Non-pigmented ciliary epithelial cell (primary cell): ENCODE measurements at regions not wholly inside any gene's neighbourhood (a gene's known extent, or its start where the extent isn't known, plus 50 kb on each side); places are given as distances from the start of the nearest gene placed in this dataset.

ENCODE experiments used
- DNase-seq: peaks from one replicate; pipeline ENCODE4 v3.0.0-alpha.2; 2010; ENCODE audit warnings: low read depth

DNA sequence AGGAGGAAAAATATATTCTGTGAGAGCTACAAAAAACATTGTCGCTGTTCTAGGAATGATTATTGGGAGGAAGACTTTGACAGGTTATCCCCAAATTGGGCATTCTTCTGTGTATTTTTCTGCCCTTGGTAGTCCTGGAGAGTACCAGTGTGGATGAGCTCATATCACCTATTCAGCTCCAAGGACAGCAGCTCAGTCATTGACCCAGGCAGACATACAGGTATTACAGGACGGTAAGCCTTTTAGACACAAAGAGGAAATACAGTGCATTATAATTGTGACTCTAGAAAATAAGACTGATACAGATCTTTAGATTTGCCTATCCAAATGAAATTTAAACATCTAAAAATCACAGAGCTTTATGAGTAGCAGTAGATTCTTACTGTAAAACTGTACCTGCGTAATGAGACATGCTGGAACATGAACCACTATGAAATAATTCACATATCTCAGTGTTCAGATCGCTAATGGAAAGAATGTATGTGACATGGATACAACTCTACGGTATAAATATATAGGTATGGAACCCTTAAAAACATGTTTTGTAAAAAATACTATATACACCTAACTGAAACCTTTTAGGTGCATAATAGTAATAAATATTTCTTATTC lies 56.0 kb downstream of the PLK2 start:
- no peak for DNase-seq

DNA sequence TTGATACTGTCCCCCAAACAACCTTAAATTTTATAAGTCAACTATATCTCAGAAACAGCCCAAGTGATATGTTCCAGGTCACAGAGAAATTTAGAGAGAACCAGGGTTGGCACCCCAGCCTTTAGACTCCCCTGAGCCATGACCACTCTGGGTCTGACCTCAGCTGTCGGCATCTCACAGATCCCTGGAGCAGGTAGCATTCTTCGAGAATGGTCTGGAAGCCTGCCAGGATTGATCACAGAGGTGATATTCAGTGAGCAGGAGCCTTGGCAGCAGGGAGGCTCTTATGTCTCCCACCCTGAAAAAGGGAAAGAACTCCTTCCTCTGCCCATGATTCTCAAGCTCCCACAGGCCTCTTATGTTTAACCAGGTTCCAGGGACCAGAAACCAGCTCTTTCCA lies 58.2 kb downstream of the PLK2 start:
- DNase-seq = no peak

DNA sequence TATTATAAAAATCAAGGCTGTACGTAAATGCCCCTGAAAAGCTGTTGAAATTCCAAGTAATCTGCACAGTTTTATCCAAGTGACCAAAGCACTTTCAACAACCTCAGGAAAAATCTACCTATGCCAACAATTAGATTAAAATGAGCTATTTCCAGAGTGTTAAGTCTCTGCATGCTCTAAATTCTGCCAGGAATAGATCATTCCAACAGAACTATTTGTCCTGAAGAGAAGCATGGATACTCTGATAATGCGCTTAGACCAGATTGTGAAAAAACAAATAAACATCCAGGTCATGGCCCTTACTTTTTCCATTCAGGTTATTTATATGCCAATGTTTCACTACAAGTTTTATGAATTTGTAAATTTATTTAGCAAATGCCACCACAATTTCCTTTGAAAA lies 59.1 kb downstream of the PLK2 start:
- no peak for DNase-seq

DNA sequence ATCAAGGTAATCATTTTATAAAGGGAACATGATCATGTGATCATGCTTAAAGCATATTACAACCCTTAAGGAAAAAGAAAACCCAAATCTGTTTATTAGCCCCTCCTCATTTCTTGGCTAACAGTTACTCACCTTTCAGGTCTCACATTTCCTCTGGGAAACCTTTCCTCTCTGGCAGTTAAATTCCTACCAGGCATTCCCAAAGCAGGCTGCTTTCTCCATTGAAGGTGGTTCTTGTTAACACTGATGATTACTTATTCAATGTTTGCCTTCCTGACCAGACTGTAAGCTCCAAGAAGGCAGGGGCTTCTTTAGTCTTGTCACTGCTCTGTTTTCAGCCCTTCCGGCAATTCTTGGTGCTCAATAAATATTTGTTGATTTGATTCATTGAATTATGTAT lies 59.9 kb downstream of the PLK2 start:
- no peak for DNase-seq

DNA sequence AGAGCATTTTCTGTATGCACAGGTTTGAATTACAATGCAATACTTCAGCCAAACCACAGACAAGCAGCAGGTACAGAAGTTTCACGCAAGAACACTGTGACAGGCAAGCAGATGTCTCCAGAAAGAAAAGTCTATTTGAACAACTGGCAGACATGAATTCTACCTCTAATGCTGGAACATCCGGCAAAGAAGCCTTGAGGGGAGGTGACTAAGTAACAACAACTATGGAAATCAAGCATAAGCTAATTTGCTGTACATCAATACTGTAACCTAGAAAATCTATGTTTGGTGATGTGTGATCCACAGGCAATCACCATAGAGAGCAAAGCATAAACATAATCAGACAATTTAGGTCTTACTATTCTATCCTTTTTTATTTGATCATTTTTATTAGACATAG lies 65.5 kb downstream of the PLK2 start:
- no peak for DNase-seq

DNA sequence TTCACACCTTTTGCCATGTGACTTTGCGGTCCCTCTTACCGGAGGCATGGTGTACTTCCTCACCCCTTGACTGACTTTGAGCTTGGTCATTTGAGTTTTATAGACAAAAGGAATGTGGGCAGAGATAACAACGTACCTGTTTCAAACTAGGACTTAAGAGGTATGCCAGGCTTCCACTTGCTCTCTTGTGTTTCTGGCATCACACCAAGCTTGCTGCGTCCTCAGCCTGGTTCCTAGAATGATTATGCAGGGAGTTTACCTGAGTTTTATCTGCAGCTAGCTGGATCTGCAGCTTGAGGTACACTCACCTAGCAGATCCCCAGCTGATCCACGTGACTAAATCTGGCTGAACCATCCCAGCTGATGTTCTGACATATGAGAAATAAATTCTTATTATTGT lies 66.2 kb downstream of the PLK2 start:
- no peak for DNase-seq

DNA sequence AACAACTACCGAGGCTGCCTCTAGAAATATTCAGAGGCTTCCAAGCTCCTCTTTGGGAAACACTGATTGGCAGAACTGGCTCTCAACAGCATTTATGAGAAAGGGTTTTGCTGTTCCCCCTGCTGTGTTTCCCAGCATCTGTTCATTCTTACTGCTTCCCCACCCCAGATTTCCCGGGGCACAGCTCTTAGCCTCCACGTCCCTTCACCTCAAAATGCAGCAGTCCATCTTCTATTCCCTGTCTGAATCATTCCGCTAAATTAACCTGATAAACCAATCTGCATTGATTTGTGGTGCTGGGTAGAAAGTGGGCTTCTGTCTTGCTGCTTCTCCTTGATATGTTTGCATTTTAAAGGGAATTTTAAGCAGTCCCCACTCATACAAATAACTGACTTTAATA lies 67.4 kb downstream of the PLK2 start:
- no peak for DNase-seq

DNA sequence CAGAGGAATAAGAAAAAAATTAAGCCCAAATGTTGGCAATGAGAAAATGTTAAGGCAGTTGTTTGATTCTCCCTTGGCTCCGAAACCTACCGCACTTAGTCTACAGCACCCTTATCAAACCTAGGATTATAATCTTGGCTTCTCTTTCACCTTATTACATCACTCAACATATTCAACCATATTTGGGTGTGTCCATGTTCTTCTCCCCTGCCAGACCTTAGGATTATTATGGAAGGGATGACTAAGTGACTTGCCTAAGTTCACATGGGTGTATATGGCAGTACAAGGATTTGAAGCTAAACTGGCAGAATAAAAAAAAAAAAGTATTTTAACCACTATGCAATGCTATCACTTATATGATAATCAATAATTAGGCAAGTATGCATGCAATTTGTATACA lies 76.4 kb downstream of the PLK2 start:
- no peak for DNase-seq

DNA sequence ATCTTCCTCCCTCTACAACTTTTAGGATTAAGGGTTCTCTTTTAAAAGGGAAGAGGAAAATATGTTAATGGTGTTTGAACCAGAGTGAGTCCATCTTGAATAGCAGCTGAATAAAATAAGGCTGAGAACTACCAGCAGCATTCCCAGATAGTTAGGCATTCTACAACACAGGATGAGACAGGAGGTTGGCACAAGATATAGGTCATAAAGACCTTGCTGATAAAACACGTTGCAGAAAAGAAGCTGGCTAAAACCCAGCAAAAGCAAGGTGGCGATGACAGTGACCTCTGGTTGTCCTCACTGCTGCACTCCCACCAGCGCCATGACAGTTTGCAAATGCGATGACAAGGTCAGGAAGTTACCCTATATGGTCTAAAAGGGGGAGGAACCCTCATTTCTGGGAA lies 77.8 kb downstream of the PLK2 start:
- no peak for DNase-seq

DNA sequence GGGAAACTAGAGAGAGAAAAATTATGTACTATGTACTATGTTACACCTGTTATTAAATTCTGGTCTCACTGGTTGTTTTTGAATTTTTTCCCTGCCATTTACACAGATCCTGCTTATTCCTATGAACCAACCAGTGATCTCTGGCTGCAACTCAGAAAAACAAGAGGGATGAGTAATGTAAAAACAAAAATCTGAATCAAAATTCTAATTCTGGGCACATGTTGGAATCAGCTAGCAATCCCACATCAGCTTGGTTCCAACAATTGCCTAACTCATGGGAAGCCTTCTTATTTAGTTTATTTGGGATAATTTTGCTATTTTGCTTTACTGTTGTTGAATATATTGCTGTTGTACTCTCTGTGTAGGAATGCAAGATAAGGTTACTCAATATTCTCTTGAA lies 78.3 kb downstream of the PLK2 start:
- DNase-seq = no peak

DNA sequence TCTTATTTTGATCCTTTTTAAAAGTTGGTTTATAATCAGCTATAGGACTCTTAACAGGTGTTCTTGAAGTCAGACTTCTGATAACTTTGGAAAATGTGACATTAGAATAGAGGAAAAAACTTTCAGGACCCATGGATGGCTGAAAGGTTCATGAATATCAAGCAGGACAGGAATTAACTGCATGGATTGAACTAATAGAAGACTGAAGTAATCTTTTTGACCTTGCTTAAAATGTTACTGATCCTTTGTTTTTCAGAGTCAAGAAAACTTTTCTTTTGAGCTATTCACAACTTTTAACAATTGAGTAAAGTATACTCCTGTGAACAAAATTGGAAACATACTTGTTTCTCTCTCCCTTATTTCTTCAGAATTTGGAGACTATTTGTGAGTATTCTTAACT lies 79.2 kb downstream of the PLK2 start:
- DNase-seq = no peak

DNA sequence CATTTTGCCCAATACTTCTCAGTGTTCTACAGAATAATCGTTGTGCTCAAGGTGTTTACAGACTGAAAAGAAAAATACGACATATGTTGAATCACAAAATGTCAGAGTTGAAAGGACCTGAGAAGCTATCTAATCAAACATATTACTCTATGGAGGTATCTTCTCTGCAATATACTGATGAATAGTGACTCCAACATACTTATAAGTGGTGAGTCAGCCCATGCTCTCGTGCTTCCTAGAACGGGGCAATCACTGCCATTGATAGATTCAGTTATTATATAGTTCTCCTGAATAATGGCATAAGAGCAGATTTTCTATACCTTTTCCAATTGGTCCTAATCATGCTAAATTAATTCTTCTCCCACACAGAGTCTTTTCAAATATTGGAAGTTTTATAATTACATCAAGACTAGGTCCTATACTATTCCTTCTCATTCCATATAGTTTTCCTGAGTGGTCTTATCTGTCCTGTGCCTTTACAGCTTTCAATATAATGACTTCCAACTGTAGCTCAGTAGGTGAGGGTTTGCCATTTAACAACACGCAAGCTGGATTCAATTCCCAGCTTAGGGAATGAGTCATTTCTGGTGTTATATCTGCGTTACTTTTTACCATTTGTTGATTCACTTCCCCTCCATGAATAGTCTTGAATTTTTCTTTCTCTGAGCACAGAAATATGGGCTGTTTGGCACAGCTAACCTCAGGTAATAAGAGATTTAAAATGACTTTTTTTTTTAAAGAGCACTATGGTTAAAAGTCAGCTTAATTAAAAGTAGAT lies 81.1 kb downstream of the PLK2 start:
- no peak for DNase-seq

DNA sequence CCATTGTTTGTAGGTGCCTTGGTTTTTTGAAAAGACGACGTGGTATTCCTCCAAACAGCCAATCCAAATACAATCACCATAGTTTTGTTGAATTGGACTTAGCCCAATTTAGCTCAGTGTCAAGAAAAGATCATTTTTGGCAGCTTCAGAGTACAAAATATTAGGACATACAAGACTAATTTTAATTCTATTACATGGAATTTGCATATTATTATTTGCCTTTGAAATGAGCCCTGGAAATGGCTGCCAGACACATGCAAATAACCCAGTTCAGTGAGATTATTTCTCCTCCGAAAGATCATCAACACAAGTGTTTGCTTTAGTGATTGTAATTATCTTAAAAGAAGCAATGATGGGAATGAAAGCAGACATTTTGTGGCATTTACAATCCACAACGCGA lies 89.3 kb downstream of the PLK2 start:
- no peak for DNase-seq

DNA sequence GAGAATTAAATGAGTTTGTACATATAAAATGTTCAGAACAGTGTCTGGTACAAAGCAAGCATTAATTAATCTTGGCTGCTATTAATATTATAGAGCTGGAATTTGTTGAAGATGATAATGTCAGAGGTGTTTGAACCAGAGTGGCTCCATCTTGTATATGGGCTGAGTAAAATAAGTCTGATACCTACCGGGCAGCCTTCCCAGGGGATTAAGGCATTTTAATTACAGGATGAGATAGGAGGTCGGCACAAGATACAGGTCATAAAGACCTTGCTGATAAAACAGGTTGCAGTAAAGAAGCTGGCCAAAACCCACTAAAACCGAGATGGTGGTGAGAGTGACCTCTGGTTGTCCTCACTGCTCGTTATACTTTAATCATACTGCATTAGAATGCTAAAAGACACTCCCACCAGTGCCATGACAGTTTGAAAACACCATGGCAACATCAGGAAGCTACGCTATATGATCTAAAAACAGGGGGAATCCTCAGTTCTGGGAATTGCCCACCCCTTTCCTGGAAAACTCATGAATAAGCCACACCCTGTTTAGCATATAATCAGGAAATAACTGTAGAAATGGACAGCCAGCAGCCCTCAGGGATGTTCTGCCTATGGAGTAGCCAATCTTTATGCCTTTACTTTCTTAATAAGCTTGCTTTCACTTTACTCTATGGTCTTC lies 90.2 kb downstream of the PLK2 start:
- no peak for DNase-seq

DNA sequence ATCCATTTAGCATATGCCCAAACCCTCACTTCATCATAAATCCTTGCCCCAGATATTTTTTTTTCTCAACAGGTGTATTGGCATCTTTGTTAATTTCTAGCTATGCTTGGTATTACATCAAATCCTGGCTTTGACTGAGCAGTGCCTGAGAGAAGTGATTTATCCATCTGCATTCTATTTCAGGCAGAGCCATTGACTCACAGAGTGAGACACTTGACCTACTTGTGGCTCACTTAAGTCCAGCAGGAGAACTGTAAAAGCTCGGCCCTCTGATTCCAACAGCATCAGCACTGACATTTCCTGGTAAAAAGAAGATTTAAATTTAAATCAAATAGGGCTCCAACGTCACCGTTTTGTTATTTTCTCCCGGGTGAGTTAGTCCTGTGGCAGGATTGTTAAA lies 93.4 kb downstream of the PLK2 start:
- no peak for DNase-seq

DNA sequence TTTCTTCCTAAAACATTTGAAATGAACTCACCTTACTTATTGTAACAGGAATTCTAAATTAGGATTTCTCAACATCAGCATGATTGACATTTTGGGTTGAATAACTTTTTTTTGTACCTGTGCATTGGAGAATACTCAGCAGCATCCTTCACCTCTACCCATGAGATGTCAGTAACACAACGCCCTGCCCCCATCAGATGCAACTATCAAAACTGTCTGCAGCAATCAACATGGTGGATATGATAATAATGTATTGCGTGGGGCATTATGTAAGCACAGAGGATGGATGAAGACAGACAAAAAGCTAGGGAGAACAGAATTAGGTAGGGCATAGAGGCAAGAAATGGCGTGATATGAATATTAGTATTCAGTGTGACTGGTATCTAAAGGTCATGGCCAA lies 94.1 kb downstream of the PLK2 start:
- DNase-seq = no peak

DNA sequence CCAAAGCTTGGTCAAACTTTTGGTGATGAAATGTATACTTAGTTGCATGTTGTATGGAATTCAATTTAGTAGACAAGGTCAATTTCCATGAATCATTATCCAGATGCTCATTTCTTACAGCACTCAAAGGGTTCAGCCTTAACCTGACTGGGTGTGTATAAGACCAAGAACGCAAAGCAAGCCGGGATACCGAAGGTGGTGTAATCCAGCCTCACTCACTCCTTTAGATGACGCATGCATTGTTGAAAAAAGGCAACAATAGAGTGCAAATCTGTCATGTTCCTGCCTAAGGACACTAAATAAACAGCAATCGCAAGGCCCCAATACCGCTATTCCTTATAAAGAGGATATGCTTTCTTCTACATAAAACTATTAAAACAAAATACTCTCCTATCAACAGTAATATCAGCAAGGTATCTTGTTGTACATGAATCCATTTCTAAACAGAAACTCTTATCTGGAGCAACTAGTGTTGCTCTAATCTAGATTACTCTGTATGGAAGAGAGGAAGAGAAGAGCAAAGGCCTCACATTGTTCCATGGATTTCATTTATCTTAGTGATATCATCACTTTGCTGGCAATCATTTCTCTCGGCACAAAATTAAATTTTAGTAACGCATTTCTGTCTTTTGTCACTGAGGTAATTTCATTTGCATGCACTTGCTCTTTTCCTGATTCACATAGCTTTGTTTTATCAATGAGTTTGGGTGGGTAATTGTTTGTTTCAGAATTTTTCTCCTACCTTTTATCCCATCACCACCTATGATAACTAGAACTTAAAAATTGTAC lies 96.2 kb downstream of the PLK2 start:
- DNase-seq = no peak

DNA sequence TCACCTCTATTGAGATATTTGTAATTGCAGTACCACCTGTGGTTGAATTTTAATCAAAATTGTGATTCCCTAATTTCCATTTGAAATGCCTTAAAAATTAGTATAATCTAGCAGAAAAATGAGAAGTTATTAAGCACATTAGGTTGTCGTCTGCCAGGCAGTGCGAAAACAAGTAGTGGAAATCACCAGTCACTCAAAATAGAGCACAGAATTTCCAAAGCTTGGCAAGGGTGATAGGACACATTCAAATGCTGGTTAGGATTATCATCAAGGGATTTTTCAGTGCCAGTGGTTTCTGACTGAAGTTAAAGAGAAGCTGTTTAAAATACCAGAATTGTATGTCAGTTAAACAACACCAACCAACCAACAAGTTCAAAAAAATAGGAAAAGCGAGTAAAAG lies 97.8 kb downstream of the PLK2 start:
- no peak for DNase-seq

DNA sequence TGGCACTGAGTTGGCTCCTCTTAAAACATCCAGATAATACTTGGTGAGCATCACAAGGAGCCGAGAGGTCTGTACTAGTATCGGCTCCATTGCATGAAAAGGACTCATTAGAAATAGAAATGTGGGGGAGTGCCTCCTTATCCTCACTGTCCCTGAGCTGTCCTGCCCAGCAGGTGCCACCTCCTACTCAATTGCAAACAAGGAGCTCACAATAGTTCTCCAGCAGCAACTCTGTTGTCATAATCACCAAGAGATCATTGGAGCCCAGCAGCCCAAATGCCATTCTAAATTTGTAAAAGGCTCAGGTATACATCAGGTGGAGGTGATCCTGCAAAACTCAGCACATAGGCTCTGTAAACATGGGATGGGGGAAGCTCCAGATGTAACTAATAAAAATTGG lies 99.1 kb downstream of the PLK2 start:
- DNase-seq = no peak

DNA sequence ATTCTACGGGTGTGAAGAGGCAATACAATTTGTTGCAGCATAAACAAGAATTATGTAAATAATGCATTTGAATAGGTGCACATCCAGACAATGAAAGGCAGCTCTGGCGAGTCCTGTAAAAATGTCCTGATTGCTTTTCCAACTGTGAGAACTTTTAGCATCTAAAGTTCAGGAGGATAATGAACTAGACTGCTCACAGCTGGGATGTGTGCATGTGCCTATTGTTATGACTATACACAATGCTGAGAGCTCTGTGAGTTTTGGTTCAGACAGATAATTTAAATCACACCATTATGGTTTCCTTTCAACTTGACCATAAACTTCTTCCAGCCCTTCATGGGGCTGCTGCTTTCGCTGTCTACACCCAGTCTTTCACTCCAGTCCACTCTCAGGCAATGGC lies 99.9 kb downstream of the PLK2 start:
- no peak for DNase-seq

DNA sequence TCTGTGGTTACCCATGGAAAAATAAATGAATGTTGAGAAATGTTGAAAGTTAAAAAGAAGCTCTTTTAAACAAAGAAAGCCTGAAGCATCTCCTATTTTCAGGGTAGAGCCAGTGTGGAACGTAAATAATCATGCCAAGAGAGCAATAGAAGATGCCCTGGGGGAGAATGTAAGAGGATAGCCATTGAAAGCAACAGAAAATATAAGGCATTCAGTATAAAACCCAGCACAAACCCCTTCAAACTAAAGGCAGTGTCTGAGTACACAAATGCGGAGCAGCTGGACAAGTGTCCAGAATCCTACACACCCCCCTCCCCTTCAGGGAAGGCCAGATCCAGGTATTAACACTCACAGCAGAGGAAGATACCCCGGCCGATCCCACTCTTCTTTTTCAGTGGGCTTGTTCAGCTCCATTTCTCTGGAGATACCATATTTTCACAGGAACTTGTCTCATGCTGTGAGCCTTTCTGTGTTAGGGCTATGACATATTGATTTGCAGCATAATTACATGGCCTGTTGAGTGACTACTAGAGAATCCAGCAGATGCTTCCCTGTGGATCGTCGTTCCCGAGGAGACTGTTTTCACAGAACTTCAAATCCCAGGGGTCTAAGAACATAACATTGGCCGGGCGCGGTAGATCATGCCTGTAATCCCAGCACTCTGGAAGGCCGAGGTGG lies 101.2 kb downstream of the PLK2 start:
- DNase-seq = no peak

DNA sequence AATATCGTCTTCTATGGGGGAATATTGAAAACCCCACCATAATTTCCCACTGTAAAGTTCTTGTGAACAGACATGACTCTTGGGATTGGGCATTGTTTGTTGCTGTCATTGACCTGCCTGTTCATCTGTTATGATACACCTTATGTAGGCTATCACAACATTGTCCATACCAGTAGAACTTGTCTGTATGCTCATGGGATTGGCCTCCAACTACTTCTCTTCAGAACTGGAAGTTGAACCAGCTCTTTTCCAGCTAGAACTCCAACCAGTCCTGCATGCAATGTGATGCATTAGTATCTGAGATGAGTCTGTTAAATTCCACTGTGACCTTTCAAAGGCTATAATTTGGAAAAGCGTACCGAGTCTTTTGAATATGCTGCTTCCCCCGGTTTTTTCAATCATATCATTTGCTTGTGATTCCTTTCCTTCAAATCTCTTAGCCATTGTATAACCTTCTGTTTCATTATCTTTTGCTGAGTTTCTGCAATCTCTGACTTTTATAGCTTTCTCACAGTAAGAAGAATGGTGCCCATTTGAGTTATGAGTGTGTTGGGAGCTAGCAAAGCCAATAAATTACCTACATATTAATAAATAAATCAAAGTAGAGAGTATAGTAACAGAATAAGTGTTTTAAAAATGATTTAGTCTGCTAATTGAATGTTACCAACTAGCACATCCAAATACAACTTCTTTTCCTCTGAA lies 101.9 kb downstream of the PLK2 start:
- no peak for DNase-seq
